ENCODE measurements at regions not wholly inside any gene's neighbourhood (a gene's known extent, or its start where the extent isn't known, plus 50 kb on each side); places are given as distances from the start of the nearest gene placed in this dataset.

GRCh38 chr2:72007402-72007801 is 140.3 kb downstream of the CYP26B1 start:
- TF ChIP-seq CTCF (IDR thresholded peaks at IDR 0.05; ENCODE audit: low read length) (no peak), EZH2phosphoT487 (IDR thresholded peaks at IDR 0.05; ENCODE audit: low read length) (no peak), EZH2 (optimal IDR thresholded peaks at IDR 0.05; ENCODE audit: low read depth, low read length) (no peak)
- Histone ChIP-seq H3K4me2 (ENCODE audit: low read depth, low read length) (no peak overlapping the region), H3K9me3 (replicated peaks; ENCODE audit: insufficient read depth, low read length) (no peaks in the 10 kb centered on the region), H3K9me2 (replicated peaks; ENCODE audit: insufficient read depth, low read length) (no peaks in the 10 kb centered on the region), H3K4me1 (ENCODE audit: low read length) (no peaks in the 10 kb centered on the region), H3F3A (ENCODE audit: insufficient read depth, low read length) (no peaks in the 10 kb centered on the region), H3K27me3 (replicated peaks; ENCODE audit: insufficient read depth, low read length) (no peaks in the 10 kb centered on the region), H3K9ac (ENCODE audit: low read length) (no peak overlapping the region), H3K4me3 (ENCODE audit: low read length) (no peak overlapping the region), H2AFZ (ENCODE audit: low read length) (no peak overlapping the region), H3K79me2 (ENCODE audit: low read length) (no peaks in the 10 kb centered on the region), H3K36me3 (replicated peaks; ENCODE audit: insufficient read depth, low read length) (no peaks in the 10 kb centered on the region), H4K20me1 (ENCODE audit: insufficient read depth, low read length) (no peaks in the 10 kb centered on the region), H3K27ac (ENCODE audit: low read length) (no peak overlapping the region)
- DNase-seq, result no peak

- Histone ChIP-seq H3F3A (ENCODE audit: insufficient read depth, low read length) (no peaks in the 10 kb centered on the region), H2AFZ (ENCODE audit: low read length) (no peak overlapping the region), H3K36me3 (replicated peaks; ENCODE audit: insufficient read depth, low read length) (no peaks in the 10 kb centered on the region), H3K4me2 (ENCODE audit: low read depth, low read length) (no peak overlapping the region), H3K9ac (ENCODE audit: low read length) (no peak overlapping the region), H3K9me2 (replicated peaks; ENCODE audit: insufficient read depth, low read length) (no peaks in the 10 kb centered on the region), H3K4me3 (ENCODE audit: low read length) (no peak overlapping the region), H3K27me3 (replicated peaks; ENCODE audit: insufficient read depth, low read length) (no peaks in the 10 kb centered on the region), H3K4me1 (ENCODE audit: low read length) (no peaks in the 10 kb centered on the region), H3K9me3 (replicated peaks; ENCODE audit: insufficient read depth, low read length) (no peaks in the 10 kb centered on the region), H4K20me1 (ENCODE audit: insufficient read depth, low read length) (no peaks in the 10 kb centered on the region), H3K79me2 (ENCODE audit: low read length) (no peaks in the 10 kb centered on the region), H3K27ac (ENCODE audit: low read length) (no peak overlapping the region)
- no peak for DNase-seq
- no peak for TF ChIP-seq EZH2 (optimal IDR thresholded peaks at IDR 0.05; ENCODE audit: low read depth, low read length)
- no peak for TF ChIP-seq CTCF (IDR thresholded peaks at IDR 0.05; ENCODE audit: low read length)
- TF ChIP-seq EZH2phosphoT487 (IDR thresholded peaks at IDR 0.05; ENCODE audit: low read length), result no peak
These were observed 141.4 kb downstream of the CYP26B1 start for GRCh38 chr2:72006188-72006736.

GRCh38 chr2:72004976-72005375 is 142.7 kb downstream of the CYP26B1 start:
- Histone ChIP-seq H3F3A (ENCODE audit: insufficient read depth, low read length) (no peaks in the 10 kb centered on the region), H3K4me3 (ENCODE audit: low read length) (no peak overlapping the region), H4K20me1 (ENCODE audit: insufficient read depth, low read length) (no peaks in the 10 kb centered on the region), H3K4me2 (ENCODE audit: low read depth, low read length) (no peak overlapping the region), H3K4me1 (ENCODE audit: low read length) (no peaks in the 10 kb centered on the region), H3K9me2 (replicated peaks; ENCODE audit: insufficient read depth, low read length) (no peaks in the 10 kb centered on the region), H3K36me3 (replicated peaks; ENCODE audit: insufficient read depth, low read length) (no peaks in the 10 kb centered on the region), H3K27me3 (replicated peaks; ENCODE audit: insufficient read depth, low read length) (no peaks in the 10 kb centered on the region), H3K9ac (ENCODE audit: low read length) (no peak overlapping the region), H2AFZ (ENCODE audit: low read length) (no peak overlapping the region), H3K9me3 (replicated peaks; ENCODE audit: insufficient read depth, low read length) (no peaks in the 10 kb centered on the region), H3K79me2 (ENCODE audit: low read length) (no peaks in the 10 kb centered on the region), H3K27ac (ENCODE audit: low read length) (no peak overlapping the region)
- no peak for DNase-seq
- TF ChIP-seq EZH2 (optimal IDR thresholded peaks at IDR 0.05; ENCODE audit: low read depth, low read length), result no peak
- no peak for TF ChIP-seq EZH2phosphoT487 (IDR thresholded peaks at IDR 0.05; ENCODE audit: low read length)
- TF ChIP-seq CTCF (IDR thresholded peaks at IDR 0.05; ENCODE audit: low read length), result no peak

Measured in MM.1S (cell line).